AG04449 (cell line): ENCODE measurements at regions not wholly inside any gene's neighbourhood (a gene's known extent, or its start where the extent isn't known, plus 50 kb on each side); places are given as distances from the start of the nearest gene placed in this dataset.

Experiments used
- CTCF ChIA-PET: fragments of 350-600 bp; formaldehyde crosslinking; extraction: SDS; loops from one replicate; lab custom pipeline; 2021; ENCODE audit warnings: antibody characterized with exemption; lab: Yijun Ruan, JAX
- POLR2A ChIA-PET: fragments of 400-600, 350-600 bp; formaldehyde crosslinking; extraction: SDS; loops from one replicate; lab custom pipeline; 2020; ENCODE audit warnings: antibody characterized with exemption, inconsistent platforms; lab: Yijun Ruan, JAX
- DNase-seq: peaks from one replicate; pipeline ENCODE4 v3.0.0-alpha.2; 2010; ENCODE audit warnings: low read depth, low spot score
- H3K4me3 ChIP-seq: 2 replicates; pipeline ENCODE4 v1.5.1; 2011; ENCODE audit warnings: low read depth, mild to moderate bottlenecking, control low read depth, low read length
- TF ChIP-seq, protein P1 (sequence below): IDR thresholded peaks from one replicate; pipeline ENCODE4 v1.5.1; 2011; ENCODE audit warnings: mild to moderate bottlenecking, moderate library complexity, low read length, control low read depth, inconsistent platforms; ENCODE audit not compliant: insufficient read depth; ENCODE audit errors: missing control alignments

DNA sequence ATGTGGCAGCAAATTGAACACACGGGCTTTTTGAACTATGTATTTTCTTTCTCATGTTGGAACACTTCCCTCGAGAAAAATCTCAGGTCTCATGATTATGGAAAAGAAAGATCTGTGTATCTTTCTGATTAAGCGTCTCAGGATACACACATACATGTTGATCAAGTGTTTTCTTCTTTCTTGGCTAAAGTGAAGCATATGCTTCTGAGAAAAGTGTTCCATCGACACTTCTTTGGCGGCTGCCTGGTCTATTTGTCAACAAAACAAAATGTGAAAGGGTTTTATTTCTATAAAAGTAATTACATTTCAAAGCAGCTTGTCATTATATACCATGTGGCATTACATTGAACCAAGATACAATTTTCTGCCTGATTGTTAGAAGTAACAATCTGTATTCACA is 157.5 kb downstream of the DLEU7 start:
- DNase-seq: no peak
- TF ChIP-seq, protein P1, sequence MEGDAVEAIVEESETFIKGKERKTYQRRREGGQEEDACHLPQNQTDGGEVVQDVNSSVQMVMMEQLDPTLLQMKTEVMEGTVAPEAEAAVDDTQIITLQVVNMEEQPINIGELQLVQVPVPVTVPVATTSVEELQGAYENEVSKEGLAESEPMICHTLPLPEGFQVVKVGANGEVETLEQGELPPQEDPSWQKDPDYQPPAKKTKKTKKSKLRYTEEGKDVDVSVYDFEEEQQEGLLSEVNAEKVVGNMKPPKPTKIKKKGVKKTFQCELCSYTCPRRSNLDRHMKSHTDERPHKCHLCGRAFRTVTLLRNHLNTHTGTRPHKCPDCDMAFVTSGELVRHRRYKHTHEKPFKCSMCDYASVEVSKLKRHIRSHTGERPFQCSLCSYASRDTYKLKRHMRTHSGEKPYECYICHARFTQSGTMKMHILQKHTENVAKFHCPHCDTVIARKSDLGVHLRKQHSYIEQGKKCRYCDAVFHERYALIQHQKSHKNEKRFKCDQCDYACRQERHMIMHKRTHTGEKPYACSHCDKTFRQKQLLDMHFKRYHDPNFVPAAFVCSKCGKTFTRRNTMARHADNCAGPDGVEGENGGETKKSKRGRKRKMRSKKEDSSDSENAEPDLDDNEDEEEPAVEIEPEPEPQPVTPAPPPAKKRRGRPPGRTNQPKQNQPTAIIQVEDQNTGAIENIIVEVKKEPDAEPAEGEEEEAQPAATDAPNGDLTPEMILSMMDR: no peak
- no peak overlapping the region for H3K4me3 ChIP-seq
- ChIA-PET CTCF (interaction anchor here (1.6 kb wide), 1 partner anchor 9 kb away, joined by 4 read pairs; no protein-coding TSS in a partner anchor), POLR2A (interaction anchor here (0.5 kb wide), 2 partner anchors 150 to 543 kb away, joined by 3 read pairs; no protein-coding TSS in a partner anchor)

DNA sequence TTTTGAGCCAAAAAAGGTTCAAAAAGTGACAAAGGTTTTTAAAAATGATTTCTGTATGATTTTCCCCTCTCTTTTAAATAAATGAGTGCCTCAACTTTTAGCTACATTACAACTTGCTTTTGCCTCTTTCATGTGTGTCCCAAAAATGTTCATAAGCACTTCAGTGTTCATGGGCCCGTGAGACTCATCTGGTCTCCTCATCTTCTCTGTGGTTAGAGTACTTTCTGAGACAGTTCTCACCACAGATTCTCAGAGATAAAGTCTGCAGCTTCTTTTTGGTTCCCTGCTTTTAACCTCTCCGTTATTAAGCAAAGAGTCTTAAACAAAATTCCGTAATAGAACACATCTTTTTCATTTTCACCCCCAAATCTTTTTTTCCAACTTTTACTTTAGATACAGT is 156.9 kb downstream of the DLEU7 start:
- ChIA-PET CTCF (interaction anchor here (1.6 kb wide), 1 partner anchor 10 kb away, joined by 4 read pairs; no protein-coding TSS in a partner anchor), POLR2A (interaction anchor here (0.5 kb wide), 1 partner anchor 150 kb away, joined by 3 read pairs; no protein-coding TSS in a partner anchor)
- H3K4me3 ChIP-seq: no peak overlapping the region
- TF ChIP-seq, protein P1: no peak
- no peak for DNase-seq

DNA sequence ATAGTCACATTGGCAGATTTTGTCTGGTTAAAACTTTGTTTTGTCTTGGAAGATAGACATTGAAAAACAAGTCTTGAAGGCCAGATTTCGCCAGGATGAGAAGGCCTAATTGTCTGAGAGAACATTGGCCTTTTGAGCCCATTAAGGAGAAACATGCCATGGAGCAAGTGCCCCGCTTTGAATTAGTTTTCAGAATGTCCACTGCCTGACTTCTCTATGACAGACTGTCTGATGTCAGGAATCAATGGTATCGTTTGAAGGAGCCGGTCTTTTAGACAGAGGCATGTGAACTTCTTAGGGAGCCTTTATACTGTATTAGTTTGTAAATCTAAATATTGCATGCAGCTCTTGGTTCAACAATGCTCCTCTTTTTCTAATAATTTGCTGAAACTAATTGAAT is 155.9 kb downstream of the DLEU7 start:
- CTCF ChIA-PET: interaction anchor here (1.3 kb wide), 1 partner anchor 13 kb away, joined by 3 read pairs; no protein-coding TSS in a partner anchor
- TF ChIP-seq, protein P1: no peak
- DNase-seq: no peak
- POLR2A ChIA-PET: no interaction called here
- no peak overlapping the region for H3K4me3 ChIP-seq

DNA sequence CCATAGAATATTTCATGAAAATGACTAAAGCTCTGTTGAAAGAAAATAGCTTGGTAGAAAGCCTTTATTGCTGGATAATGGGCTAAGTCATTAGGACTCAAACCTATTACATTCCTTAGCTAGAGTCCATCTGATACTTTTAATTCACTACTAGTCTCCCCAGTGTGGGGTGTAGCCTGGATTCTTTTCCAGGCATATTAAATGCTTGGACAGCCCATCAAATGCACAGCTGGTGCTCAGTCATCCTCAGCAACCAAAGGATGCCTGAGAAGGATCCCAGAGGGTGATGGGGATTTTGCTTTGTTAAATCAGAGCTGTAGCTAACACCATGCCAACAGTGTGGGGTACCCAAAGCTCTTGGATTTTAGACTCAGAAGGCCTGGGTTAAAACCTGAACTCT is 153.5 kb downstream of the DLEU7 start:
- H3K4me3 ChIP-seq: no peak overlapping the region
- no peak for DNase-seq
- TF ChIP-seq, protein P1: no peak
- CTCF ChIA-PET: interaction anchor here (1.3 kb wide), 1 partner anchor 11 kb away, joined by 3 read pairs; no protein-coding TSS in a partner anchor
- POLR2A ChIA-PET: no interaction called here

DNA sequence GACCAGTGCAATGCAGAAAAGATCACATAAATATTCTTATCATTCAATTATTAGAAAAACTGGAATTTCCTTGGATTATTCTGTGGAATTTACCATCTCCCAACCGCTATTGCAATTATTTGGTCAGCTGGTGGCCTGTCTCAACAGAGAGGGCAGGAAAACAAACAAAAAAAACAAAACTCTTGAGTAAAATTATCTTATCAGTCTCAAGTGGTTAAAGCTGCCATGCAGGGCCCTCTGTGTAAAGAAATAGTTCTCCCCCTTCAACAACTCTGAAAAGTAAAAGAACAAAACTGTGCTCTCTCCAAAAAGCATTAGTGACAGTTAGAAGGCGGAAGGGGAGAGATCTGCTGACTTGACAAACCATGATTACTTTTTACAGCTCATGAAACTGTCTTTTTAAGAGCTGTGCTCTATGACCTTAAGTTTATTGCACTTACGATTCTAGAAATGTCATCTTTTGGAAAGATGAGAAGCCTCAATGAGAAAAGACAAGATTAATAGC is 152.3 kb downstream of the DLEU7 start:
- ChIA-PET CTCF (interaction anchor here (0.6 to 1.5 kb wide), 4 partner anchors 13 to 44 kb away, joined by 3 to 4 read pairs (median 4); no protein-coding TSS in a partner anchor), POLR2A (no interaction called here)
- TF ChIP-seq, protein P1: no peak
- no peak for DNase-seq
- no peak overlapping the region for H3K4me3 ChIP-seq

DNA sequence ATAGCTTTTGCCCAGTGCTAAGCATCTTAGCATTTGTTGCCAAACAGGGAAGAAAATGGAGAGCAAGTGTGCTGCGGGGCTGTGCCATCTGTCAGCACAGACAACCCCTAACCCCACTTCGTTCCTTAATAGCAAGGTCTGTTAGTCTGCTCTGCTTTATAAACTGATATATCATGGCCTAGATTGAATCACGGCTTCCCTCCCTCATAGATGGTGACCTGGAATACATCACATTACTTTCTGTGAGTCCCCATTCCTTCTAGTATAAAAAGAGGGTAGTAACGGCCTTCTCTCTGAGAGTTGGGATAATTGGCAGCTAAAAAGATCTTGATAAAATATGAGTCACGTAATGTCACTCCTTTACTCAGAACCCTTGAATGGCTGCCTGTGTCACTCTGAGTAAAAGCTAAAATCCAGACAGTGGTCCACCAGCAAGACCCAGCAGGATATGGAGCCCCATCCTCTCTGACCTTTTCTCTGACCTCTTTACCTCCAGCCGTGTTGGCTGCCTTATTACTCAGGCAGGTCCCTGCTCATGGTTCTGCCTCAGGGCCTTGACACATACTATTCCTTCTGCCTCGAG is 151.7 kb downstream of the DLEU7 start:
- no peak for DNase-seq
- TF ChIP-seq, protein P1: no peak
- POLR2A ChIA-PET: no interaction called here

More for the DNA sequence above, 151.7 kb downstream of the DLEU7 start:
- H3K4me3 ChIP-seq: no peak overlapping the region
- CTCF ChIA-PET: interaction anchor here (0.9 to 1.5 kb wide), 3 partner anchors 13 to 23 kb away, joined by 3 to 4 read pairs (median 4); no protein-coding TSS in a partner anchor
